ENCODE measurements at regions not wholly inside any gene's neighbourhood (a gene's known extent, or its start where the extent isn't known, plus 50 kb on each side); places are given as distances from the start of the nearest gene placed in this dataset.
"Not testable (repeated sequence)": the region's sequence is repeated elsewhere in the genome, so short reads cannot be mapped to it uniquely, and the experiment has no call there.

GRCh38 chr7:6991686-6992085 lies 165.6 kb upstream of the CCZ1B start:
- DNase-seq, result not testable (repeated sequence)

GRCh38 chr7:6992133-6992532 lies 166.1 kb upstream of the CCZ1B start:
- DNase-seq, result not testable (repeated sequence)

- not testable (repeated sequence) for DNase-seq
Measured at GRCh38 chr7:6995026-6995425, 169.0 kb upstream of the CCZ1B start.

DNA sequence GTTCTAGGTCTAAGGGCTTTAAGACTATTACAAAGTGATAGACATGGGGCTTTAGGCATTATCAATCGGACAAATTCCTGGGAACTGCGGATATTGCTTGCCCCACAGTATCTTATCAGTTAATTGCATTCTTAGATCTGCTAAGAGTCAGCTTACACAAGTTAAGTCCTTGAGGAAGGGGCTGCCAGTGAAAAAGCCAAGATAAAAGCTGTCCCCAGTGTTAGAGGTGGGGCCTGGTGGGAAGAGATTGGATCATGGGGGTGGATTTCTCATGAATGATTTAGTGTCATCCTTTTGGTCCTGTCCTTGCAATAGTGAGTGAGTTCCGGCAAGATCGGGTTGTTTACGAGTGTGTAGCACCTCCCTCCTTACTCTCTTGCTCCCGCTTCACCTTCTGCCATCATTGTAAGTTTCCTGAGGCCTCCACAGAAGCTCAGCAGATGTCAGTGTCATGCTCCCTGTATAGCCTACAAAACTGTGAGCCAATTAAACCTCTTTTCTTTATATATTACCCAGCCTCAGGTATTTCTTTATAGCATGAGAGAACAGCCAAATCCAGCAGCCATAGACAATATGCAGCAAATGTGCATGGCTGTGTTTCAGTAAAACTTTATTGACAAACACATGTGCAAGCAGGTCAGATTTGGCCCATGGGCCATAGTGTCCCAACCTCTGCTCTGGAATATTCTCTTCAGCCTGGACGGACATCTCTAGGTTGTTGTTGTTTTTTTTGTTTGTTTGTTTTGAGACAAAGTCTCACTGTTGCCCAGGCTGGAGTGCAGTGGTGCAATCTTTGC lies 169.6 kb upstream of the CCZ1B start:
- not testable (repeated sequence) for DNase-seq

- not testable (repeated sequence) for DNase-seq
Measured at GRCh38 chr7:6999067-6999666, 173.1 kb upstream of the CCZ1B start.

DNA sequence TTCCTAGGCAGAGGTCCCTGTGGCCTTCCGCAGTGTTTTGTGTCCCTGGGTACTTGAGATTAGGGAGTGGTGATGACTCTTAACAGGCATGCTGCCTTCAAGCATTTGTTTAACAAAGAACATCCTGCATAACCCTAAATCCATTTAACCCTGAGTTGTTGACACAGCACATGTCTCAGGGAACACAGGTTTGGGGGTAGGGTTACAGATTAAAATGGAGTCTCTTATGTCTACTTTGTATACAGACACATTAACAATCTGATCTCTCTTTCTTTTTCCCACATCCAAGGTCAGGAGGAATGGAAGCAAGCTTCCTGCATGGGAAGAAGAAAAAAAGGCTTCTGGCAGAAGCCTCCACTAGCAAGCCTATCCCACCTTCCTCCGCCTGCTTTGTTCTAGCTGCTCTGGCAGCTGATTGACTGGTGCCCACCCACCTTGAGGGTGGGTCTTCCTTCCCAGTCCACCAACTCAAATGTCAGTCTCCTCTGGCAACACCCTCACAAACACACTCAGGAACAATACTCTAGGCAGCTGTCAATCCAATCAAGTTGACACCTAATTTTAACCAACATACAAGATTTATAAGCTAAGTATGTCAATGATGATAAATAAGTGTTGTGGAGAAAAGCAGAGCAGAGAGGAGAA lies 176.5 kb upstream of the CCZ1B start:
- no peak for DNase-seq

- no peak for DNase-seq
Measured at GRCh38 chr7:7005303-7005702, 177.0 kb upstream of the C1GALT1 start.

DNA sequence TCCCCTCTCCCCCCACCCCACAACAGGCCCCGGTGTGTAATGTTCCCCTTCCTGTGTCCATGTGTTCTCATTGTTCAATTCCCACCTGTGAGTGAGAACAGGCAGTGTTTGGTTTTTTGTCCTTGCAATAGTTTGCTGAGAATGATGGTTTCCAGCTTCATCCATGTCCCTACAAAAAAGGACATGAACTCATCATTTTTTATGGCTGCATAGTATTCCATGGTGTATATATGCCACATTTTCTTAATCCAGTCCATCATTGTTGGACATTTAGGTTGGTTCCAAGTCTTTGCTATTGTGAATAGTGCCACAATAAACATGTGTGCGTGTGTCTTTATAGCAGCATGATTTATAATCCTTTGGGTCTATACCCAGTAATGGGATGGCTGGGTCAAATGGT lies 176.4 kb upstream of the C1GALT1 start:
- not testable (repeated sequence) for DNase-seq

DNA sequence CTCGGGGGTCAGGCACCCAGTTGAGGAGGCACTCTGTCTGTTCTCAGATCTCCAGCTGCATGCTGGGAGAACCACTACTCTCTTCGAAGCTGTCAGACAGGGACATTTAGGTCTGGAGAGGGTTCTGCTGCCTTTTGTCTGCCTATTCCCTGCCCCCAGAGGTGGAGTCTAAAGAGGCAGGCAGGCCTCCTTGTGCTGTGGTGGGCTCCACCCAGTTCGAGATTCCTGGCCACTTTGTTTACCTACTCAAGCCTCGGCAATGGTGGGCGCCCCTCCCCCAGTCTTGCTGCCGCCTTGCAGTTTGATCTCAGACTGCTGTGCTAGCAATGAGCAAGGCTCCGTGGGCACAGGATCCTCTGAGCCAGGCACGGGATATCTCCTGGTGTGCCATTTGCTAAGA lies 171.1 kb upstream of the C1GALT1 start:
- not testable (repeated sequence) for DNase-seq

- not testable (repeated sequence) for DNase-seq
Measured at GRCh38 chr7:7011751-7012150, 170.6 kb upstream of the C1GALT1 start.

- DNase-seq, result no peak
Measured at GRCh38 chr7:7014827-7015595, 167.3 kb upstream of the C1GALT1 start.

- no peak for DNase-seq
Measured at GRCh38 chr7:7017707-7018280, 164.6 kb upstream of the C1GALT1 start.

- DNase-seq, result no peak
Measured at GRCh38 chr7:7018290-7018689, 164.1 kb upstream of the C1GALT1 start.

DNA sequence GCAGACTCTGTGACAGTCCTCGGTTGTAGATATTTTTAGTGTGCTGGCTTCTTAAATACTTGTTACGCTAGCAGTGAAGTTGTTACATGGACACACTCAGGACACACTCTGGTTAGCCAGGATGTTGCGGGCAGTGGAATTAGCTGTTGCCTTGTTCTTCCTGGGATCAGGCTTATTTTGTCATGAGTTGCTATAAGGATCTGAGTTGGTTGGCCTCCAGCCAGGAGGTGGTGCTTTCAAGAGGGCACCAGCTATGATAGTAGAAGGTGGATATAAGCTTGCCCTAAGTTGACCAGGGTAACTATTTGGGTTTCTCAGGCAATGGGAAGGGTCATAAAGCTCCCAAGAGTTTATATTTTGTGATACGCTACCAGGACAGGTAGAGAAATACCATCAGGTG lies 150.1 kb upstream of the C1GALT1 start:
- no peak for DNase-seq

- no peak for DNase-seq
Measured at GRCh38 chr7:7035851-7036250, 146.5 kb upstream of the C1GALT1 start.

DNA sequence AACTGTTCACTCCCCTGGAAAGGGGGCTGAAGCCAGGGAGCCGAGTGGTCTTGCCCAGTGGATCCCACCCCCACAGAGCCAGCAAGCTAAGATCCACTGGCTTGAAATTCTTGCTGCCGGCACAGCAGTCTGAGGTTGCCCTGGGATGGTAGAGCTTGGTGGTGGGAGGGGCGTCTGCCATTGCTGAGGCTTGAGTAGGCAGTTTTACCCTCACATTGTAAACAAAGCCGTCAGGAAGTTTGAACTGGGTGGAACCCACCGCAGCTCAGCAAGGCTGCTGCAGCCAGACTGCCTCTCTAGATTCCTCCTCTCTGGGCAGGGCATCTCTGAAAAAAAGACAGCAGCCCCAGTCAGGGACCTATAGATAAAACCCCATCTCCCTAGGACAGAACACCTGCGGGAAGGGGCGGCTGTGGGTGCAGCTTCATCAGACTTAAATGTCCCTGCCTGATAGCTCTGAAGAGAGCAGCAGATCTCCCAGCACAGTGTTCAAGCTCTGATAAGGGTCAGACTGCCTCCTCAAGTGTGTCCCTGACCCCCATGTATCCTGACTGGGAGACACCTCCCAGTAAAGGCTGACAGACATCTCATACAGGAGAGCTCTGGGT lies 140.0 kb upstream of the C1GALT1 start:
- peak; percentile 1 for DNase-seq

DNA sequence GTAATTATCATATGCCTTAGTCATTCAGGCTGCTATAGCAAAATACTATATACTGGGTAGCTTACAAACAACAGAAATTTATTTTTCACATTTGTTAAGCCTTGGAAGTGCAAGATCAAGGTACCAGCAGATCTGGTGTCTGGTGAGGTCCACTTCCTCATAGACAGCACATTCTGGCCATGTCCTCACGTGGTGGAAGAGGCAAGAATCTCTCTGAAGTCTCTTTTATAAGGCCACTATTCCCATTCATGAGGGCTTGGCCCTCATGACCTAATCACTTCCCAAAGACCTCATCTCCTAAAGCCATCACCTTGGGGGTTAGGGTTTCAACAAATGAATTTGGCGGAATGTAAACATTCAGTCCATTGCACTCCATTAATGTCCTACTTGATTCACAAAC lies 137.5 kb upstream of the C1GALT1 start:
- no peak for DNase-seq

DNA sequence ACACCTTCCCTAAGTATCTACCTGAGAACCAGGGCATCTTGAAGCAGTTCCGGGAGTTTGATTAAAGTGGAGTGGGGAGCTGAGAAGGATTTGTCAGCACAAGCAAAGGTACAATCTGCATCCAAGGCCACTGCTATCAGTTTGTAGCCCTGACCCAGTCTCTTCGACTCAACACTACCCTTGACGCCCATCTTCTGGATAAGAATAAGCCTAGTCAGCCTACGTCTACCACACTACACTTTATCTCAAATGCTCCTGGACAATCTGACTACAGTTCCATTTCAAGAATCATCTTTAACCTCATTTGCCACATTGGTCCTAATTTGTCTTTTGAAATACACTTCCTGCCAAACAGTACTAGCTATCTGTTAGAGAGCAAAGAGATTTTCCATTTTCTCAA lies 134.1 kb upstream of the C1GALT1 start:
- no peak for DNase-seq

GRCh38 chr7:7051206-7051877 lies 131.0 kb upstream of the C1GALT1 start:
- no peak for DNase-seq

GRCh38 chr7:7054252-7054830 lies 128.0 kb upstream of the C1GALT1 start:
- no peak for DNase-seq

GRCh38 chr7:7060828-7061599 lies 121.3 kb upstream of the C1GALT1 start:
- no peak for DNase-seq
